ENCODE measurements at regions not wholly inside any gene's neighbourhood (a gene's known extent, or its start where the extent isn't known, plus 50 kb on each side); places are given as distances from the start of the nearest gene placed in this dataset.
"Not testable (repeated sequence)": the region's sequence is repeated elsewhere in the genome, so short reads cannot be mapped to it uniquely, and the experiment has no call there.

DNA sequence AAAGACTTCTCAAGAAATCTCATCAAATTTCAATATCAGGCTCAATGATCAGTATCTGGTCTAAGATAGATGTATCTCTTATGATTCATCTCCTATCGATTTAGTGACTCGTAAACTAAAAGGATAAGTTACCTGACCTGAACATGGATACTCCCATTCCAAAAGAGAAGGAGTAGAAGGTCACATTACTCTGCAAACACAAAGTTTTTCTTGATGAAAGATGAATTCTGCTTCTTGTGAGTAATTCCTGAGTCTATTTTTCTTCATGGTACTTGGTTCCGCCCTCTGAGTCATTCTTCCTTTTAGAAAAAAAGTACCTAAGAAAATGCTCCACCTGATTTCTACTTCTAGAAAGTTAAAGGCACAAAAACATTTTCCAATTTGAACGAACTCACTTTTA lies 223.1 kb upstream of the SLIT2 start:
- no peaks in the 10 kb centered on the region for H3K36me3 Mint-ChIP-seq (ENCODE audit: low read depth)
- H3K27me3 Mint-ChIP-seq (ENCODE audit: insufficient read depth), result no peaks in the 10 kb centered on the region
- intact Hi-C loops (cut with micrococcal nuclease), result no loop called here
- DNase-seq (ENCODE audit: low spot score), result no peak
- H3K4me1 Mint-ChIP-seq (ENCODE audit: low read depth), result no peaks in the 10 kb centered on the region
- no peak overlapping the region for H3K27ac Mint-ChIP-seq
- peaks cover 5% of the 10 kb centered on the region for H3K9me3 Mint-ChIP-seq
- no peak overlapping the region for H3K4me3 Mint-ChIP-seq

DNA sequence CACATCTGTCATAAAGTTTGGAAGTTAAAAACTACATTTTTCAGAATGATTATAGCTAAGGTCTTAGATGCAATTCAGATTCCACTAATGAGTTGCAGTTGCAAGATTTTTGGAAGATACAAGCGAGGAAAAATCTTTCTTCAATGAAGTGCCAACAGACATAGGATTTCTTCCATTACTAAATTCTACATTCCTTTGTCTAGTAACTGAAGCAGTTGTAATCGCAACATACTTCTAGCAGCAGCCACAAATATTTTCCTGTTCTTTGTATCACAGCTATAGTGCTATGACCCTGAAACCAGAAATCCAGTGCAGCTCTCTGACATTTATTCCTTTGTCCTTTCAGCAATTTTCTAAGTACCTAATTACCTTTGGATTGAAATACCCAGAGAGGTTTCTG lies 225.2 kb upstream of the SLIT2 start:
- intact Hi-C loops (cut with micrococcal nuclease), result no loop called here
- Mint-ChIP-seq H3K9me3 (no peaks in the 10 kb centered on the region), H3K4me1 (ENCODE audit: low read depth) (no peaks in the 10 kb centered on the region), H3K27ac (no peak overlapping the region), H3K4me3 (no peak overlapping the region), H3K27me3 (ENCODE audit: insufficient read depth) (no peaks in the 10 kb centered on the region), H3K36me3 (ENCODE audit: low read depth) (no peaks in the 10 kb centered on the region)
- DNase-seq (ENCODE audit: low spot score), result no peak

DNA sequence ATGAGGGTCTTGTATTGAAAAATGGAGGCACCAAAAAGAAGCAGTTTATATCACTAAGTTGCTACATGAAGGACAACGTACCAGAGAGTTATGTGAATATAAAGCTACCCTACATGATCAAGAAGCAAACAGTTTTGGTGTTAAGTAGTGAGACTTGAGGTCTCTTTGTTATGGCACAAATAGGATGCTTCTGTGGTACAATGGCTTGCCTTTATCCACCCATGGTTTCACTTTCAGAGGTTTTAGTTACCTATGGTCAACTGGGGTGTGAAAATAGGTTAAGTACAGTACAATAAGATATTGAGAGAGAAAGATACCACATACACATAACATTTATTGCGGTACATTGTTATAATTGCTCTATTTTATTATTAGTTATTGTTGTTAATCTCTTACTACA lies 229.2 kb upstream of the SLIT2 start:
- DNase-seq (ENCODE audit: low spot score), result no peak
- intact Hi-C loops (cut with micrococcal nuclease), result no loop called here
- no peak overlapping the region for H3K27ac Mint-ChIP-seq
- no peaks in the 10 kb centered on the region for H3K9me3 Mint-ChIP-seq
- no peaks in the 10 kb centered on the region for H3K4me1 Mint-ChIP-seq (ENCODE audit: low read depth)
- H3K4me3 Mint-ChIP-seq, result no peak overlapping the region
- no peaks in the 10 kb centered on the region for H3K27me3 Mint-ChIP-seq (ENCODE audit: insufficient read depth)
- H3K36me3 Mint-ChIP-seq (ENCODE audit: low read depth), result no peaks in the 10 kb centered on the region

DNA sequence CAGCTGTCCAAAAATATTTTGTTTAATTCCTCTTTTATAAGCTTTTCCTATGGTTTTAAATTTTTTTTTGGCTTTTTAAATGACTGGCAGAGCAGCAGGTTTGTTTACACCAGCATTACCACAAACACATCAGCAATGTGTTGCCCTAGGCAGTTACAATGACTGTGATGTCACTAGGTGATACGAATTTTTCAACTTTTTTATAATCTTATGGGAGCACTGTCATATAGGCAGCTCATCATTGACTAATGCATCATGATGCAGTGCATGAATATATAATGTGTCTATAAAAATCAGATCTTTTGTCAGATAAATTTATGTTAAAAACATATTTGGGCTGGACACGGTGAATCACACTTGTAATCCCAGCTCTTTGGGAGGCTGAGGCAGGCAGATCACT lies 231.6 kb upstream of the SLIT2 start:
- Mint-ChIP-seq H3K27ac (no peak overlapping the region), H3K4me1 (ENCODE audit: low read depth) (no peaks in the 10 kb centered on the region), H3K9me3 (no peaks in the 10 kb centered on the region), H3K27me3 (ENCODE audit: insufficient read depth) (no peaks in the 10 kb centered on the region), H3K4me3 (no peak overlapping the region), H3K36me3 (ENCODE audit: low read depth) (no peaks in the 10 kb centered on the region)
- no peak for DNase-seq (ENCODE audit: low spot score)
- intact Hi-C loops (cut with micrococcal nuclease), result no loop called here

DNA sequence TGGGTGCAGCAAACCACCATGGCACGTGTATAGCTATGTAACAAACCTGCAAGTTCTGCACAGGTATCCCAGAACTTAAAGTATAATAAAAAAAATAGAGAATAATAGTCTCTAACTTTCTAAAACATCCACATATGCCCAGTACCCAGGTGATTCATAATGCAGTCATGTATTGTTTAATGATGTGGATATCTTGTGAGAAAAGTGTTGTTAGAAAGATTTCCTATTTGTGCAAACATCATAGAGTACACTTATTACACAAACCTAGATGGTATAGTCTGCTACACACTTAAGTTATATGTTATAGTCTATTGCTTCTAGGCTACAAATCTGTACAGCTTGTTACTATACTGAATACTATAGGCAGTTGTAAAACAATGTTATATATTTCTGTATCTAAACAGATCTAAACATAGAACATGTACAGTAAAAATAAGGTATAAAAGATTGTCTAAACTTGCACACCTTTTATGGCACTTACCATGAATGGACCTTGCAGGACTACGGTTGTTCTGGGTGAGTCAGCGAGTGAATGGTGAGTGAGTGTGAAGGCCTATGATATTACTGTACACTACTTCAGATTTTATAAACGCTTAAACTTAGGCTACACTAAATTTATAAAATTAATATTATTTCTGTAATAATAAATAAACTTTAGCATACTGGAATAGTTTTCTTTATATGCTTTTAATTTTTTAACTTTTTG lies 232.2 kb upstream of the SLIT2 start:
- intact Hi-C loops (cut with micrococcal nuclease), result no loop called here
- H3K4me3 Mint-ChIP-seq, result no peak overlapping the region

DNA sequence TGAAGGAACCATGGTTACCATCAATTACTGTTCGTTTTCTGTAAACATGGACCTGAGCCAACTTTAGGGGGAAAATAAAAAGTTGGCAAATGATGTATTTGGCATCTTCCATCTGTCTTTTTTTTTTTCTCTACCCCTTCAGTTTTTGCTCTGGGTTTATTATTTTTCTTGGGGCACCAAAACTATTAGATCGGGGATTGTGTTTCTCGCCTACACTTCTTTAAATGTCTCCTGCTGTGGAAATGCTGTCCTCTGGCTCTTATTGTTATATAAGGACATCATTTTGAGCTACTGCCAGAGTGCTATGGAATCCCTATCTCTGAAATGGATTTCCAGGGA lies 234.0 kb upstream of the SLIT2 start:
- H3K27ac Mint-ChIP-seq, result no peak overlapping the region
- intact Hi-C loops (cut with micrococcal nuclease), result no loop called here
- H3K9me3 Mint-ChIP-seq, result no peaks in the 10 kb centered on the region
- H3K27me3 Mint-ChIP-seq (ENCODE audit: insufficient read depth), result no peaks in the 10 kb centered on the region
- DNase-seq (ENCODE audit: low spot score), result no peak
- H3K4me3 Mint-ChIP-seq, result no peak overlapping the region
- H3K36me3 Mint-ChIP-seq (ENCODE audit: low read depth), result no peaks in the 10 kb centered on the region
- H3K4me1 Mint-ChIP-seq (ENCODE audit: low read depth), result no peaks in the 10 kb centered on the region

More for the DNA sequence above, 232.2 kb upstream of the SLIT2 start:
- H3K4me1 Mint-ChIP-seq (ENCODE audit: low read depth), result no peaks in the 10 kb centered on the region
- no peaks in the 10 kb centered on the region for H3K27me3 Mint-ChIP-seq (ENCODE audit: insufficient read depth)
- H3K27ac Mint-ChIP-seq, result no peak overlapping the region
- H3K9me3 Mint-ChIP-seq, result no peaks in the 10 kb centered on the region
- no peak for DNase-seq (ENCODE audit: low spot score)
- H3K36me3 Mint-ChIP-seq (ENCODE audit: low read depth), result no peaks in the 10 kb centered on the region

DNA sequence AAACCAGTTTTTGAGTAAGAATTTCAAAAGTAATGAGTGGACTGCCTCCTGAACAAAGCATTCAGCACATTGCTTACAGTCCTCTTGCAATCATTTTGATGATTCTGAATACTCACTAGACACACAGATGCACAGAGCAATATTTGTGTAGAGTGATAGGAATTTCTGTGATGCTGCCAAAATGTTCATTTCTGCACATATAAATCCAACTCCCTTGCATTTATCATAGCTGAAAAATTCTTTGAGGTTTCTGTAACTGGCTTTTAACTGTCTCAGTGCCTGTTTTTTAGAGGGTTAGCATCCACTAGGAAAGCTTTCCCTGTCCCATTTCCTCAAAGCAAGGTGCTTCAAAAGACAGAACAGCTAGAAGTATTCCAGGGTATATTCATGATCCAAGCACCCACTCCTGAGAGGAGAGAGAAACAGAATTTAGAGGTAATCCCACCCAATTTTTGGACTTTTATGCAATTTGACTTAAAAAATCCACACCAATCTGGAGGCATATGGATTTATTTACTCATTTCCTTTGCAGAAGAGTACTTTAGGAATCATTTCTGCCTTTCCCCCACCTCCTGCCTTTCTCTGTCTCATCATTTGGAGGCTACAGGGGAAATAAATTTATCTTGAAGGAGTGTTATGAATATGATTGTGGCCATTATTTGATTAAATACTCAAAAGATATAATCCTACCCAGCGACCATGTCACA lies 234.5 kb upstream of the SLIT2 start:
- H3K4me1 Mint-ChIP-seq (ENCODE audit: low read depth), result no peaks in the 10 kb centered on the region

DNA sequence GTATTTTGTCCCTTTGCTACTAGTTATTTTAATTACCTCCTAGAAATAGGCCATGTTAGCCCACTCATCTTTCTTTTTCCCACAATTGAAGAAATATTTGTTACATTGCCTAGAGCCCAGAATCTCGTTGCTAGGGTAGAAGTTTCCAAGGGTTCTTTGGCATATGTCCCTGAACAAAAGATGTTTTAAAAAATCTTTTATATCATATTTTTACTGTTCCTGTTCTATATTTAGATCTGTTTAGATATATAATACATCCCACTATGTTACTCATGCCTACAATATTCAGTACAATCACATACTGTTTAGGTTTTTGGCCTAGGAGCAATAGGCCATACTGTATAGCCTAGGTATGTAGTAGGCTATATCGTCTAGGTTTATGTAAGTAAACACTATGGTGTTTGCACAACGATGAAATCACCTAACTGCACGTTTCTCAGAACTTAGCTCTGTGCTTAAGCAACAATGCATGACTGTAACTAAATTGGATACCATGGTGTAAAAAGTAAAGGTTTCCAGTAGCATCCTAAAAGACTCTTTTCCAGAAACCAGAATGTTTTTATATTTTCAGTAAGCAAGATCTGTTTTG lies 236.0 kb upstream of the SLIT2 start:
- H3K36me3 Mint-ChIP-seq (ENCODE audit: low read depth), result no peaks in the 10 kb centered on the region
- DNase-seq (ENCODE audit: low spot score), result no peak
- H3K4me1 Mint-ChIP-seq (ENCODE audit: low read depth), result no peaks in the 10 kb centered on the region
- intact Hi-C loops (cut with micrococcal nuclease), result no loop called here
- H3K4me3 Mint-ChIP-seq, result no peak overlapping the region
- peaks cover 6% of the 10 kb centered on the region for H3K9me3 Mint-ChIP-seq
- no peaks in the 10 kb centered on the region for H3K27me3 Mint-ChIP-seq (ENCODE audit: insufficient read depth)
- no peak overlapping the region for H3K27ac Mint-ChIP-seq

More for the DNA sequence above, 234.5 kb upstream of the SLIT2 start:
- H3K36me3 Mint-ChIP-seq (ENCODE audit: low read depth), result no peaks in the 10 kb centered on the region
- no peak overlapping the region for H3K4me3 Mint-ChIP-seq
- no peak for DNase-seq (ENCODE audit: low spot score)
- no peaks in the 10 kb centered on the region for H3K27me3 Mint-ChIP-seq (ENCODE audit: insufficient read depth)
- no peak overlapping the region for H3K27ac Mint-ChIP-seq
- H3K9me3 Mint-ChIP-seq, result no peaks in the 10 kb centered on the region
- intact Hi-C loops (cut with micrococcal nuclease), result no loop called here

DNA sequence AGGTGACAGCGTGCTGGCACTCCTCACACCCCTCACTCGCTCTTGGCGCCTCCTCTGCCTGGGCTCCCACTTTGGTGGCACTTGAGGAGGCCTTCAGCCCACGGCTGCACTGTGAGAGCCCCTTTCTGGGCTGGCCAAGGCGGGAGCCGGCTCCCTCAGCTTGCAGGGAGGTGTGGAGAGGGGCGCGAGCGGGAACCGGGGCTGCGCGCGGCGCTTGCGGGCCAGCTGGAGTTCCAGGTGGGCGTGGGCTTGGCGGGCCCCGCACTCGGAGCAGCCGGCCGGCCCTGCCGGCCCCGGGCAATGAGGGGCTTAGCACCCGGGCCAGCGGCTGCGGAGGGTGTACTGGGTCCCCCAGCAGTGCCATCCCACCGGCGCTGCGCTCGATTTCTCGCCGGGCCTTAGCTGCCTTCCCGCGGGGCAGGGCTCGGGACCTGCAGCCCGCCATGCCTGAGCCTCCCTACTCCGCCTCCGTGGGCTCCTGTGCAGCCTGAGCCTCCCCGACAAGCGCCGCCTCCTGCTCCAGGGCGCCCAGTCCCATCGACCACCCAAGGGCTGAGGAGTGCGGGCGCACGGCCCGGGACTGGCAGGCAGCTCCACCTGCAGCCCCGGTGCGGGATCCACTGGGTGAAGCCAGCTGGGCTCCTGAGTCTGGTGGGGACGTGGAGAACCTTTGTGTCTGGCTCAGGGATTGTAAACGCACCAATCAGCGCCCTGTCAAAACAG lies 247.7 kb upstream of the SLIT2 start:
- H3K4me3 Mint-ChIP-seq, H3K9me3 Mint-ChIP-seq: not testable (repeated sequence)

DNA sequence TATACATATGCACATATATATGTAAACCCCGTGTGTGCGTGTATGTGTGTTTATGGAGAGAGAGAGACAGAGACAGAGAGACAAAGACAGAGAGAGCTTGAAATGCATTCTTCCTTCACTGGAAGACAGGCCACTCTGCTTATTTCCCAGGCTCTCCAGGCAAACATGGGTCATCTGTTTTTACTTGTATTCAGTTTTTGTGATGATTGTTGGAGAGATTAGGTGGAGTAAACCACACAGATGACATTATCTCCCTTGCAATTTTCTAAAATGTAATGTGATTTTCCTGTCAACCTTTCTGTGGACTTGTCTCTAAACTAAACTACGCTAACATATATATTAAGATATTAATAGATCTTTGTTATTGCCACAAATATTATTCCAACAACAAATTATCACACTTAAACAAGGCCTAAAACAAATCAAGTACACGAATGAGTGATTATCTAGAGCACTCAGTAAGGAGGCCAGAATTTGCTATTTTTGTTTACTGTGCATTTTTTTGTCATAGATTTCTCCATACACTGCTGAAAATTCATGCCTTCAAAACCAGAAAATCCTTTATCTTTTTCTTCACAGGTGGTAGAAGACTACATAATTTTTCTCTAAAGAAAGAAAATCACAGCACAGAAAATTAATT lies 251.8 kb upstream of the SLIT2 start:
- Mint-ChIP-seq H3K27me3 (ENCODE audit: insufficient read depth) (no peaks in the 10 kb centered on the region), H3K27ac (no peak overlapping the region), H3K9me3 (no peaks in the 10 kb centered on the region), H3K36me3 (ENCODE audit: low read depth) (no peaks in the 10 kb centered on the region), H3K4me1 (ENCODE audit: low read depth) (no peaks in the 10 kb centered on the region), H3K4me3 (no peak overlapping the region)
- intact Hi-C loops (cut with micrococcal nuclease), result no loop called here
- no peak for DNase-seq (ENCODE audit: low spot score)

More for the DNA sequence above, 247.7 kb upstream of the SLIT2 start:
- H3K36me3 Mint-ChIP-seq (ENCODE audit: low read depth); intact Hi-C loops (cut with micrococcal nuclease); H3K27me3 Mint-ChIP-seq (ENCODE audit: insufficient read depth); H3K4me1 Mint-ChIP-seq (ENCODE audit: low read depth); H3K27ac Mint-ChIP-seq; DNase-seq (ENCODE audit: low spot score): not testable (repeated sequence)

DNA sequence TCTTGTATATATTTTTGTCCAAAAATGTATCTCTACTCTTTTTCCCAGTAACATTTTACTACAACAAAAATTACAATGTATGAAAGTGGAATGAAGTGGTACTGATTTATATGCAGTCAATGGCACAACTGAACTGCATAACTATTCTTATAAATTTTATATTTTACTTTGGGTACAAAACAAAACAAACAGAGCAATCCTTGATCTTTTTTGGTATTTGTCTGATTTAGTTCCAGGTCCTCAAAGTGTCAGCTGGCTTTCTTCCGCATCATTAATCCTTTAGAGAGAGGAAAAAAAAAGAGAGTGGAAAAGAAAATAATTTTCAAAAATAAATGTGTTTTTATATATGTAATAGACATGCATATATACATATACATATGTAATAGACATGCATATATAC lies 252.4 kb upstream of the SLIT2 start:
- Mint-ChIP-seq H3K27me3 (ENCODE audit: insufficient read depth) (no peaks in the 10 kb centered on the region), H3K9me3 (no peaks in the 10 kb centered on the region), H3K36me3 (ENCODE audit: low read depth) (no peaks in the 10 kb centered on the region), H3K27ac (no peak overlapping the region), H3K4me1 (ENCODE audit: low read depth) (no peaks in the 10 kb centered on the region), H3K4me3 (no peak overlapping the region)
- no peak for DNase-seq (ENCODE audit: low spot score)
- intact Hi-C loops (cut with micrococcal nuclease), result no loop called here

DNA sequence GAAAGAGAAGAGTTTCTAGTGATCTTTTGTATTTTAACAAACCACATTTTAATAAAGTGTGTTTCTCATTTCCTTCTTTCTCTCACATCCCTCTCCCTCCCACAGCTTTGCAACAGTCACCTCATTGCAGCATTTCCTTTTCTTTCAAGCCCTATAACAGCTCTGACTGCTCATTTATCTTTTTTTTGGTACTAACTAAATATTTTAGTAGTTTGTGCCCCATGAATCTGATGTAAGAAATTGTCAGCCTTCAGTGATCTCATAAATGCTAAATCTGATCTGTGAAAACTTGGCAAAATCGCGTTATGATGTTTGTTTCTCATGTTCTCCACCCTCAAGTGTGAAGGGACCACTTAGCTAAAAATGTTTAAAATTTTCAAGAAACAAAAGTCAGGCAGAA lies 258.5 kb upstream of the SLIT2 start:
- intact Hi-C loops (cut with micrococcal nuclease), result no loop called here
- H3K27me3 Mint-ChIP-seq (ENCODE audit: insufficient read depth), result no peaks in the 10 kb centered on the region
- no peak overlapping the region for H3K27ac Mint-ChIP-seq
- H3K4me1 Mint-ChIP-seq (ENCODE audit: low read depth), result no peaks in the 10 kb centered on the region
- no peaks in the 10 kb centered on the region for H3K9me3 Mint-ChIP-seq
- H3K4me3 Mint-ChIP-seq, result no peak overlapping the region
- no peak for DNase-seq (ENCODE audit: low spot score)
- no peaks in the 10 kb centered on the region for H3K36me3 Mint-ChIP-seq (ENCODE audit: low read depth)

Measured in activated T-helper 1 cell treated with anti-CD3 and anti-CD28 coated beads, Interleukin-12 subunit alpha, Interleukin-12 subunit beta, Interleukin-2, Interleukin-4 antibody, amounts not matched to agents 30 ng/mL and 10 ng/mL and 1 ng/mL, durations not matched to agents 14 hours and 24 hours and 36 hours (primary cell).